C4-2B (cell line): ENCODE measurements at regions not wholly inside any gene's neighbourhood (a gene's known extent, or its start where the extent isn't known, plus 50 kb on each side); places are given as distances from the start of the nearest gene placed in this dataset.

Experiments
- H3K27ac ChIP-seq: fragments of 450-650 bp; 2 replicates; pipeline ENCODE4 v1.5.1; 2017
- CTCF ChIP-seq: fragments of 450-650 bp; conservative IDR thresholded peaks from 2 replicates; pipeline ENCODE4 v1.5.1; 2017; ENCODE audit warnings: mild to moderate bottlenecking
- ZFX ChIP-seq: fragments of 450-650 bp; IDR thresholded peaks from 2 replicates; pipeline ENCODE4 v1.6.1; 2017

- H3K27ac ChIP-seq: no peak overlapping the region
Measured at GRCh38 chr2:53445383-53446070, 322.1 kb upstream of the CHAC2 start.

DNA sequence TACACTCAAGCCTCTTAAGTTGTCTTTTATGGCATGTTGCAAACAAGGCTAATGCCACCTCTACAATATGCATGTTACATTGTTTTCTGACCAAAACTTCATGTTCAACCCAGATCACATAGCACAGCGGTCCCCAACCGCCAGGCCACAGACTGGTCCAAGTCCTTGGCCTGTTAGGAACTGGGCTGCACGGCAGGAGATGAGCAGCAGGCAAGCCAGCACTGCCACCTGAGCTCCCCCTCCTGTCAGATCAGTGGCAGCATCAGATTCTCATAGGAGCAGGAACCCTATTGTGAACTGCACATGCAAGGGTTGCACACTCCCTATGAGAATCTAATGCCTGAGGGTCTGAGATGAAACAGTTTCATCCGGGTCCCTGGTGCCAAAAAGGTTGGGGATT lies 324.8 kb upstream of the CHAC2 start:
- H3K27ac ChIP-seq: no peak overlapping the region
- TF ChIP-seq CTCF: peak; percentile 15
- TF ChIP-seq ZFX: no peak

More at GRCh38 chr2:53445383-53446070, 322.1 kb upstream of the CHAC2 start:
- TF ChIP-seq CTCF (no peak), ZFX (no peak)

- H3K27ac ChIP-seq: no peak overlapping the region
- TF ChIP-seq ZFX (no peak), CTCF (no peak)
Measured at GRCh38 chr2:53442093-53442492, 325.5 kb upstream of the CHAC2 start.

DNA sequence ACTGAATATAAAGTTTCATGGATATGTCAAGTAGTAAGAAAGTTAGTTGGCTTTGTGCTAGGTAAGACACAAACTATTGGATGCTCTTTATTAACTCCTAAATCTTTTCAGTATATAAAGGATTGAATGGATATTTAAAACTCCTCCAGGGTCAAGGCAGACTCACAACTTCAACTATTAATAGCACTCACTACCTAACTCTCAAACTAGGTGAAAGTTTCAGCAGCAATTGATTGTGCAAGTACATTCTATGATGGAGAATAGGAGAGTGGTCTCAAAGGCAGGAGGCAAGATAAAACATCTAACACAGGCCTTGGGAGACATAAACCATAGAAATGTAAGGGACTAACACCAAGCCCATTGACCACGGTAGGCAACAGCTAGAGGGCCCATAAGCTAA lies 328.9 kb upstream of the CHAC2 start:
- no peak for TF ChIP-seq ZFX
- no peak for TF ChIP-seq CTCF
- no peak overlapping the region for H3K27ac ChIP-seq

DNA sequence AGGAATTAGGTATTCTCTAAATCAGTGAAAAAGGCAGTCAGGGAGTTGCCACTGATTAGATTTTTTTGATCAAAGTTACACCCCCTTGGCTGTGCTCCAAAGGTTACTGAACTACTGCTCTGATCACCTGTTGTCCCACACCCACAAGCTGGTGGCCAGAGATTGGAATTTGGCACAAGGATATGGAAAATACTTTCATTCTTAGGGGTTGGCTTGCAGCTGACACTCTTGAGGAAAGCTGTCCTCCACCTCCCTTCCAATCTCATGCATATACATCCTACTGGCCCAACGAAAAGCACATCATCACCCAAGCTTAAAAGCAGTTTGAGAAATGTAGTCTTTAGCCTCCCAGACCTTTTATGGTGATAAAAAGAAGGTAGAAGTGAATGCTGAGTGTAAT lies 329.5 kb upstream of the CHAC2 start:
- H3K27ac ChIP-seq: no peak overlapping the region
- TF ChIP-seq CTCF (no peak), ZFX (no peak)

GRCh38 chr2:53437371-53437770 lies 330.2 kb upstream of the CHAC2 start:
- TF ChIP-seq CTCF (no peak), ZFX (no peak)
- H3K27ac ChIP-seq: no peak overlapping the region

DNA sequence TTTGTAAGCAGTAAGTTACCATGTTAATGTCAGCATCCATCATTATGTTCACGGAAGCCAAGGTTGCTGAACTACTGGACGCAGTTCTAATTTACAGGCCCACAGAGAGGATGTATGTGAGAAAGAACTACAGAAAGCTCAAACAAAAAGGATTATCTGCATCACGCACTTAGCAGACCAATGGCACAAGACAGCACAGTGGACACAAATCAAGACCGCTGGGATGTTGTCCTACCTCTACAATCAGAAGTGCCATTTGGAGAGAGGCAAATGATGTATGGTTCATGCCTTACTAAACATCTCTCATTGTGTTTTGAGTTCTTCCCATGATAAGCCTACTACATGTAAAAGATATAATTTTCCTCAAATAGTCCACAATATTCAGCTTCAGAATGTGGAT lies 330.7 kb upstream of the CHAC2 start:
- TF ChIP-seq ZFX (no peak), CTCF (no peak)
- H3K27ac ChIP-seq: no peak overlapping the region
